ENCODE measurements at regions not wholly inside any gene's neighbourhood (a gene's known extent, or its start where the extent isn't known, plus 50 kb on each side); places are given as distances from the start of the nearest gene placed in this dataset.

GRCh38 chr11:127126986-127127385 is 126.4 kb upstream of the KIRREL3 start:
- Mint-ChIP-seq H3K36me3 (ENCODE audit: low read depth) (no peaks in the 10 kb centered on the region), H3K4me1 (no peaks in the 10 kb centered on the region), H3K9me3 (no peaks in the 10 kb centered on the region), H3K27ac (ENCODE audit: unreplicated experiment) (no peak overlapping the region), H3K27me3 (ENCODE audit: low read depth) (no peaks in the 10 kb centered on the region), H3K4me3 (no peak overlapping the region)
- no peak for DNase-seq (ENCODE audit: low read depth, low spot score)
- TF ChIP-seq, protein P1, sequence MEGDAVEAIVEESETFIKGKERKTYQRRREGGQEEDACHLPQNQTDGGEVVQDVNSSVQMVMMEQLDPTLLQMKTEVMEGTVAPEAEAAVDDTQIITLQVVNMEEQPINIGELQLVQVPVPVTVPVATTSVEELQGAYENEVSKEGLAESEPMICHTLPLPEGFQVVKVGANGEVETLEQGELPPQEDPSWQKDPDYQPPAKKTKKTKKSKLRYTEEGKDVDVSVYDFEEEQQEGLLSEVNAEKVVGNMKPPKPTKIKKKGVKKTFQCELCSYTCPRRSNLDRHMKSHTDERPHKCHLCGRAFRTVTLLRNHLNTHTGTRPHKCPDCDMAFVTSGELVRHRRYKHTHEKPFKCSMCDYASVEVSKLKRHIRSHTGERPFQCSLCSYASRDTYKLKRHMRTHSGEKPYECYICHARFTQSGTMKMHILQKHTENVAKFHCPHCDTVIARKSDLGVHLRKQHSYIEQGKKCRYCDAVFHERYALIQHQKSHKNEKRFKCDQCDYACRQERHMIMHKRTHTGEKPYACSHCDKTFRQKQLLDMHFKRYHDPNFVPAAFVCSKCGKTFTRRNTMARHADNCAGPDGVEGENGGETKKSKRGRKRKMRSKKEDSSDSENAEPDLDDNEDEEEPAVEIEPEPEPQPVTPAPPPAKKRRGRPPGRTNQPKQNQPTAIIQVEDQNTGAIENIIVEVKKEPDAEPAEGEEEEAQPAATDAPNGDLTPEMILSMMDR (conservative IDR thresholded peaks at IDR 0.05): no peak

DNA sequence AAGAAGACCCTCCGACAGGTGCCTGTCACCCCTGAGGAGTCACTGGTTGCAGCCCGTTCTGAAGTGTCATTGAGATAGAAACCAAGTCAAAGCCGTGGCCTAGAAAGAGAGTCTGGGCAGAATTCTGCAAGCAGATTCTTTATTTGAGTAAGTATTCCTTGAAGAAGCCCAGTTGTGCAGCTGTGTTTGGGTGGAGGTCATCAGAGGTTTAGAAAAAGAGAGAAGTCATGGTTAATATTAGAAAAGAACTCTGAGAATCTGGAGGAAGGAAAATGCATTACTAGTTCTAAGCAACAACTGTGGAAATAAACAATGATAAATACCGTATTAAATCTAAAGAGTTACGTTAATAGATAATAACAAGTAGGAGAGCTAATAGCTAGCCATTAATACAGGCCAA is 118.8 kb upstream of the KIRREL3 start:
- no peak for DNase-seq (ENCODE audit: low read depth, low spot score)
- H3K36me3 Mint-ChIP-seq (ENCODE audit: low read depth): no peaks in the 10 kb centered on the region
- H3K4me1 Mint-ChIP-seq: peaks cover 7% of the 10 kb centered on the region
- no peaks in the 10 kb centered on the region for H3K27me3 Mint-ChIP-seq (ENCODE audit: low read depth)
- peaks cover 4% of the 10 kb centered on the region for H3K9me3 Mint-ChIP-seq
- H3K4me3 Mint-ChIP-seq: no peak overlapping the region
- TF ChIP-seq, protein P1 (conservative IDR thresholded peaks at IDR 0.05): no peak
- no peak overlapping the region for H3K27ac Mint-ChIP-seq (ENCODE audit: unreplicated experiment)

DNA sequence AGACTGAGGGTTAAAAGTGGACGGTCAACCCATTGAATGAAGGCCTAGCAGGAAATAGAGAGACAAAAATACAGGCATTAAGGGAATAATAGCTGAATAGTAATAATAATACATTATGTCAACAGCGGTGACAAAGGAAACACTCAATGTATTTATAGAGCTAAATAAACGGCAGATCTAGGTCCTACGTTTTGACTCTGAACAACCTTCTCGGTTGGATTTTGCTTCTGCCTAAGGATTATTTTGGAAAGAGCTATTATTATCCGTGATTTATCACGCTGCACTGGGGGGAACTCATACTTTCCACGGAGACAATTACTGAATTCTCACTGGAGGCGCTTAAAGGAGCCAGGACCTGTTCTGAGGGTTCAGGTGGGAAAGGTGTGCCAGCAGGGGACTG is 118.2 kb upstream of the KIRREL3 start:
- no peak overlapping the region for H3K4me3 Mint-ChIP-seq
- no peaks in the 10 kb centered on the region for H3K27me3 Mint-ChIP-seq (ENCODE audit: low read depth)
- peaks cover 7% of the 10 kb centered on the region for H3K4me1 Mint-ChIP-seq
- TF ChIP-seq, protein P1 (conservative IDR thresholded peaks at IDR 0.05): no peak
- no peak for DNase-seq (ENCODE audit: low read depth, low spot score)
- no peaks in the 10 kb centered on the region for H3K36me3 Mint-ChIP-seq (ENCODE audit: low read depth)
- no peak overlapping the region for H3K27ac Mint-ChIP-seq (ENCODE audit: unreplicated experiment)
- peaks cover 4% of the 10 kb centered on the region for H3K9me3 Mint-ChIP-seq

GRCh38 chr11:127117231-127117739 is 116.7 kb upstream of the KIRREL3 start:
- no peak overlapping the region for H3K27ac Mint-ChIP-seq (ENCODE audit: unreplicated experiment)
- no peak for DNase-seq (ENCODE audit: low read depth, low spot score)
- TF ChIP-seq, protein P1 (conservative IDR thresholded peaks at IDR 0.05): no peak

GRCh38 chr11:127115844-127116243 is 115.3 kb upstream of the KIRREL3 start:
- Mint-ChIP-seq H3K4me1 (peaks cover 14% of the 10 kb centered on the region), H3K9me3 (peaks cover 4% of the 10 kb centered on the region), H3K27me3 (ENCODE audit: low read depth) (no peaks in the 10 kb centered on the region), H3K36me3 (ENCODE audit: low read depth) (no peaks in the 10 kb centered on the region), H3K27ac (ENCODE audit: unreplicated experiment) (no peak overlapping the region), H3K4me3 (no peak overlapping the region)
- TF ChIP-seq, protein P1 (conservative IDR thresholded peaks at IDR 0.05): no peak
- DNase-seq (ENCODE audit: low read depth, low spot score): no peak

More at GRCh38 chr11:127117231-127117739, 116.7 kb upstream of the KIRREL3 start:
- no peaks in the 10 kb centered on the region for H3K36me3 Mint-ChIP-seq (ENCODE audit: low read depth)
- peaks cover 4% of the 10 kb centered on the region for H3K9me3 Mint-ChIP-seq
- H3K27me3 Mint-ChIP-seq (ENCODE audit: low read depth): no peaks in the 10 kb centered on the region
- H3K4me3 Mint-ChIP-seq: no peak overlapping the region
- peaks cover 7% of the 10 kb centered on the region for H3K4me1 Mint-ChIP-seq

All from neural crest cell (in vitro differentiated cells).